Large intestine (tissue), 3 donors: ENCODE measurements at regions not wholly inside any gene's neighbourhood (a gene's known extent, or its start where the extent isn't known, plus 50 kb on each side); places are given as distances from the start of the nearest gene placed in this dataset.
A peak's percentile ranks its signal among the peaks of the same experiment; 100 is the strongest.

Source experiments
- DNase-seq, 2 donors: peaks; one replicate each; pipeline versions ENCODE4 v3.0.0 to v3.0.0-alpha.2; 2013
- H3K27ac ChIP-seq: one replicate; pipeline ENCODE4 v1.5.1; 2013; ENCODE audit warnings: low read length
- H3K27me3 ChIP-seq: 2 replicates; pipeline ENCODE4 v1.6.1; 2013; ENCODE audit warnings: low read length; ENCODE audit not compliant: control insufficient read depth, insufficient read depth
- H3K36me3 ChIP-seq: 2 replicates; pipeline ENCODE4 v1.6.1; 2013; ENCODE audit warnings: low read length; ENCODE audit not compliant: control insufficient read depth, insufficient read depth
- H3K4me1 ChIP-seq: one replicate; pipeline ENCODE4 v1.6.1; 2013; ENCODE audit warnings: low read length; ENCODE audit not compliant: control insufficient read depth, insufficient read depth
- H3K4me3 ChIP-seq: one replicate; pipeline ENCODE4 v1.5.1; 2013; ENCODE audit warnings: low read length
- H3K9me3 ChIP-seq: one replicate; pipeline ENCODE4 v1.6.1; 2013; ENCODE audit warnings: mild to moderate bottlenecking, low read depth, low read length, moderate library complexity; ENCODE audit not compliant: control insufficient read depth
- WGBS: methylation state at CpG from one replicate; pipeline ENCODE4 v1.1.5; 2013; ENCODE audit warnings: low lambda C conversion rate; ENCODE audit not compliant: insufficient coverage; 5-methylcytosine and 5-hydroxymethylcytosine counted together

DNA sequence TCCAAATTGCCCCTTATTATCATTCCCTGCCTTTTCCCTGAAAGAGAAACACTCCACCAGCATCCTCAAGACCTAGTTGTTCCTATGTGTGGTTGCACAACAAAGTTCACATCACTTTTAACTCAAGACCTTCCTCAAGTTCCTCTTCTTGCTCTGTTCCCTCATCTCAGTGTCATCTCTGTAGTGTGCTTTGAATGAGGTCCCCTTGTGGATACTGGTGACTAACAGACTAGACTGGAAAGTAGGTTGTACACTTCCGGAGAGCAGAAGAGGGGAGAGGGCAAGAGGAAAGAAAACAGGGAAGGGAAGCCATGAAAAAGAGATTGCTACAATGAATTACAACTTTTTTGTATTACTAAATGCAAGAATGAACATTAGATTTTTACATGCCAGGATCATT lies 853.8 kb downstream of the USP25 start:
- H3K9me3 ChIP-seq = no peaks in the 10 kb centered on the region
- no peak overlapping the region for H3K27ac ChIP-seq
- H3K4me3 ChIP-seq = no peak overlapping the region
- no peaks in the 10 kb centered on the region for H3K36me3 ChIP-seq
- no peaks in the 10 kb centered on the region for H3K27me3 ChIP-seq
- DNase-seq = no peak
- WGBS = 100% methylated on average over 1 of the region's 1 CpG
- no peaks in the 10 kb centered on the region for H3K4me1 ChIP-seq

DNA sequence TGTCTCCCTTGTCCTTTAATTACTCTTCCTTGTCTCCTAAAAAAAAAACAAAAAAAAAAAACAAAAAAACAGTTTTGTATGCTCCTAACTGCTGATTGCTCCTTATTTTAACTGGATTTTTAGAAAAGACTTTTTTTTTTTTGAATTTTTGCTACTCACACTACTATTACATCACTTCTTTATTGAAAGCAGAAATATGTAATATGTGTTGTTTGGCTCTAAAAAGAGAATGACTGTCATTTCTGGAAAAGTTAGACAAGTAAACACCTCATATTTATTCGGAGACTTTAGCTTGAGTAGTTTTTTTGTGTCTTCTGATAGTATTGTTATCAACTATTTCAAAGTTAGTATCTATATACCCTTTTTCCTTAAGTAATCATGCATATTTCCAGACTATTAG lies 855.0 kb downstream of the USP25 start:
- Histone ChIP-seq H3K4me3 (no peak overlapping the region), H3K9me3 (no peaks in the 10 kb centered on the region), H3K4me1 (no peaks in the 10 kb centered on the region), H3K36me3 (no peaks in the 10 kb centered on the region), H3K27me3 (no peaks in the 10 kb centered on the region), H3K27ac (no peak overlapping the region)
- DNase-seq = no peak
- WGBS = 100% methylated on average over 1 of the region's 1 CpG

DNA sequence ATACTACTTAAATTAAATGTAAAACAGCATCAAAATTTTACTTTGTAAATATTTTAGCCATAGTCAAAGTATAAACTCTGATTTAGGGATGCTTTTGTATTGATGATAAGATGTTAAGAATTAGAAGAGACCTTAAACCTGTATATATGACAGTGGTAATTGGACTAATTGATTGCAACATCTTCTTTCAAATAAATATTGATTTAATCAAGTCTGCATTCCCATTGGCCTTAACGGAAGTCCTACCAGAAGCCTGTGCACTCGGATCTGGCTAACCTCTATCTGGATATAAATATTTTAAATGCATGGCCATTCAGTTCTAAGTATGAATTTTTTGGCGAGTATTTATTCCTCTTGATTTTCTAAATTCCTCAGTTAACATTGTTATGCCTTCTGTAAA lies 856.1 kb downstream of the USP25 start:
- no CpG with 5 or more reads among the region's 3 CpGs for WGBS
- Histone ChIP-seq H3K27ac (no peak overlapping the region), H3K4me3 (no peak overlapping the region), H3K27me3 (no peaks in the 10 kb centered on the region), H3K9me3 (no peaks in the 10 kb centered on the region), H3K36me3 (no peaks in the 10 kb centered on the region), H3K4me1 (no peaks in the 10 kb centered on the region)
- no peak for DNase-seq

DNA sequence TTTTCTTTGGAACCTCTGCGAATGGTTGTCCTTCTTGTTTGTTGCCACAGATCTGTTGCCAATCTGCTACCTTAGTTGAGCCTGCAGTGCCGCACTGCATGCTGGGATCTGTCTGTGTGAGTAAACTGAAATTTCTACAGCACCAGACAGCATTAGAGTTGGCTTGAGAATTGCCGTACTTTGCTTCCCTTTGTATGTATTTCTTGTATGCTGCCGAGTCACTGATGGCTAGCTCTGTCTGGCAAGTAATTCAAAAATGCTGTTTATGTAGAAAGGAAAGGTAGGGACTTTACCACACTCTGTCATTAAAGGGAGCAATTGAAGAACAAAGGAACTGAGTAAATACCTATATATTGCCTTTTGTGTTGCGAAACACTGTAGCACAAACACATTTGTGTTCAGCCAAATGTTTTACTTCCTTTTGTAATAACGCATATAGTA lies 857.4 kb downstream of the USP25 start:
- no peaks in the 10 kb centered on the region for H3K36me3 ChIP-seq
- no peaks in the 10 kb centered on the region for H3K27me3 ChIP-seq
- H3K27ac ChIP-seq = no peak overlapping the region
- H3K4me1 ChIP-seq = no peaks in the 10 kb centered on the region
- H3K9me3 ChIP-seq = no peaks in the 10 kb centered on the region
- DNase-seq = peak; percentile 17 to 59
- no peak overlapping the region for H3K4me3 ChIP-seq
- WGBS = 52% methylated on average over 4 of the region's 6 CpGs

DNA sequence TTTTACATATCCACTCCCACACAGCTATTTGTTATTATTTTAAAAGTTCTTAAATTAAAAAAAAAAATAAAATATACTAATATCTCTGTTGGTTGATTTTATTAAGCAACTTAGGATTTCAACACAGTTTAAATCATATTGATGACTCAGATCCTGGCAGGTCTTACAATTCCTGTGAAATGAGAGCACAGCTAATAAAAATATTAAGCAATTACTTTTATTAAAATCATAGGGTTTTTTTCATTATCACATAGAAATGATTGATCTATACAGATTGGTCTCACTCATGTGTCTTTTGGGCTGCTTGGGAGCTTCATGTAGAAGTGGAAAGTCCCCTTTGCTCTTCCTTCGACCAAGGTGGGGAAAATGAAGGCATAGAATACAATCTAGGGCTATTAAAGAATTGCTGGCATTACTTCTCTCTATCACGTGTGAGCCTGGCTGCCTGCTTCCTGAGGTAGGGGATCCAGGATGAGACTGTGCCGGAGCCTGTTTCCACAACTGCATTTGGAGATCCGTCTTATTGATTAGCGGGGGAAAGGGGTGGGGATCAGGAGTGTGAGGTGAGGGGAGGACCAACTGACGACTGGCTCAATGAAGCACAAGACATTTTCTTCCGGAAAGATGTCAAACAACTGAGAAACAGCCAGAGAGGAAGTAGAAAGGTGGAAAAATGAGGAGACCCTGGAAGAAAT lies 858.0 kb downstream of the USP25 start:
- DNase-seq = peak in 1 of 2 donors; percentile 32
- H3K36me3 ChIP-seq = no peaks in the 10 kb centered on the region
- peak overlapping the region; percentile 33 for H3K4me3 ChIP-seq
- H3K27me3 ChIP-seq = no peaks in the 10 kb centered on the region
- no peaks in the 10 kb centered on the region for H3K4me1 ChIP-seq
- WGBS = no CpG with 5 or more reads among the region's 7 CpGs
- no peaks in the 10 kb centered on the region for H3K9me3 ChIP-seq
- H3K27ac ChIP-seq = peak overlapping the region; percentile 36

DNA sequence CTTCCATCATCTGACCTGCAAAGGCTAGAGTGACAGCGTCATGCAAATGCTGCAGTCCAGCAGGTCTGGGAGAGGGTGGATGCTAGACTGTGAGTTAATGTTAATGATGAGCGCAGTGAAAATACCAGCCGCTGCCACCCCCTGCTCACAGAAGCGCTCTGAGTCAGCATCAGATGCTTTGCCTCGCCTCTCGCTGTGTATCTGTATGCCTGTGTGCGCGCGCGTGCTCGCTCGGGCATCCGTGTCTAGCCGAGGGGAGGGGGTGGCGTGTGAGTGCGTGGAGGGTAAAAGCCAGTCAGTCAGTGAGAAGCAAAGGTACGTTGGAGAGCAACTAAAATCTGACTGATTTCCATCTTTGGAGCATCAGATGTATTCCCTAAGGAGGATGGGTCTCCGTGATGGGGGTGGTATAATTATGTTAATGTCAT lies 858.7 kb downstream of the USP25 start:
- DNase-seq = peak; percentile 48 to 73
- Histone ChIP-seq H3K27ac (peak overlapping the region; percentile 36), H3K4me3 (peak overlapping the region; percentile 33), H3K9me3 (no peaks in the 10 kb centered on the region), H3K36me3 (no peaks in the 10 kb centered on the region), H3K4me1 (no peaks in the 10 kb centered on the region), H3K27me3 (no peaks in the 10 kb centered on the region)
- WGBS = no CpG with 5 or more reads among the region's 18 CpGs

DNA sequence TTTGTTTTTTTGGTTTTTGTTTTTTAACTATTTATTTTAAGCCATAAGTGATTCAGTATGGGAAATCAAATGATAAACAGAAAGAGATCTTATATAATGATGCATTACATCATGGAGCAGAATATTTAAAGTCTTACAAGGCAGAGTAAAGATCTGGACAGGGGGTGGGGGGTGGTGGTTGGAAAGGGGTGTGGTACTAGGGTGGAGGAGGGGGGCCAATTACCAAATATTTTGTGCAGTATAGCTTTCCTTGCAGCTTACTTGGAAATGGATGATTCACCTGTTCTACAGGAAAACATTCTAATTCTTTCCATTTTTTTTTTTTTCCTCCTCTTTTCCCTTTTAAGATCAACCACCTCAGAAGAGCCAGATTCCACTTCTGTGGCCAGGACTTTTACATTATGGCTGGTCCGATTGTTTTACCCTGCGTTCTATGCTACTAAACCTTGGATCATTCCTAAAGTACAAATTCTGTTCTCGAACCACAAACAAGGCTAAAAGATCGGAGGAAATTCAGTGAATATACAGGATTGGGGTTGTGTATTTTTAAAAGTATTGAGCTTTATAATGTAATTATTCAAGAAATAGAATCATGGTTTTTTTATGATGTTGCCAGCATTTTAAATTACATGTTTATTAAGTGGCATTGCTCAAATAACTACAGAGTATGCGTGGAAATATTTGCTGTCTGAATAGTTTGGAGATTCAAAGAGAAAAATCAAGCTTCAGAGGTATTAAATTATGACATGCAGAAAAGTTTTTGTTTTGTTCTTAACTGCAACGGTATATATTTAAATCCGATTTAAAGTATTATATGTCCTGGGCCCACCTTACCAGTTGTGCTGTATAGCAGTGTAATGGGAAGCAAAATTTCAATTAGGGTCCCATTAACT lies 859.5 kb downstream of the USP25 start:
- WGBS = 93% methylated on average over 4 of the region's 7 CpGs
- H3K9me3 ChIP-seq = no peaks in the 10 kb centered on the region
- H3K27me3 ChIP-seq = no peaks in the 10 kb centered on the region
- H3K27ac ChIP-seq = no peak overlapping the region
- H3K36me3 ChIP-seq = no peaks in the 10 kb centered on the region
- no peaks in the 10 kb centered on the region for H3K4me1 ChIP-seq
- DNase-seq = no peak
- no peak overlapping the region for H3K4me3 ChIP-seq

DNA sequence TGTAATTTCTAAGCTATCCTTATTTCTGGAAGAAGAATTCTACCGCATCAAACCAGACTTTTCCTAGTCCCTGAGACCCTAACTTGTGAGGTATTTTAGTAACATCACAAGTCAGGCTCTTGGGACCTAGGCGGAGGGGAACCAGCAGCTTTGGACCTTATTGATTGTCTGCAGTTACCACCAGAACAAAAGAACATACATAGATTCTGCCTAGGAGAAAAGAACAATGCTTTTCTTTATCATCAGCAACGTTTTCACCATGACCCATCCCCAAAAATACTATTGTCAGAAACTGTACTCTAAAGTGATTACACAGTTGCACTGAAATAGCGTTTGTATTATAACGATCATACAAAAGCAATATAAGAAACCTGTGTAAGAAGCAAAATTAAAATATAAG lies 860.4 kb downstream of the USP25 start:
- no peaks in the 10 kb centered on the region for H3K36me3 ChIP-seq
- no peaks in the 10 kb centered on the region for H3K9me3 ChIP-seq
- no peak overlapping the region for H3K27ac ChIP-seq
- H3K27me3 ChIP-seq = no peaks in the 10 kb centered on the region
- no peak overlapping the region for H3K4me3 ChIP-seq
- DNase-seq = no peak
- WGBS = 96% methylated on average over 2 of the region's 5 CpGs
- H3K4me1 ChIP-seq = no peaks in the 10 kb centered on the region

DNA sequence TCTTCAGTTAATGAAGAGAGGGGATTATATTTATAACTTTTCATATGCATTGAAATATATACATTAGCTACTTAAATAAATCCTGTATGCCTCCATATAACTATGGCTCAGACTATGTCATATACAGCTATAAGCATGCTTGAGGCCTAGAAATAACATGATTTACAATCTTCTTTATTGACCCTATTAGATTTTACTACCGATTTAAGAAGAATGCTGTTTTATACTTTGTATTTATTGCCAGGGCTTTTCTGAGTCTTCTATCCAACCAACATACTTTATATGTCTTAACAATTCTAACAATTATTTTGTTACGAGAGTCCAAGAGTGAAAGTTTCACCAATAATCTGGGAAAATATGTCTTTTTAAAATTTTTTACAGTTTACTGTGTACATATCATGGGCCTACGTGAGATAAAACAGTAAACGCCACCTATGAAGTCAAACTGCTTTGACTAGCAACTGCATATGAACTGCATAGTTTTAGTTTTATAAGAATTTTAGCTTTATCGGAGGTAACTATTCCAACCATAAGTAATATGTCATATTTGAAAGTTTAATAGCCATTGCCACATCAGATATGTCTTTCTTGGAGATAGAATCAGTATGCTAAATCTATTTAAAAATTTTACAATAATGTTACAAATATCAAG lies 861.0 kb downstream of the USP25 start:
- no peak overlapping the region for H3K4me3 ChIP-seq
- no peak for DNase-seq
- H3K27ac ChIP-seq = no peak overlapping the region
- WGBS = no CpG with 5 or more reads among the region's 5 CpGs
- no peaks in the 10 kb centered on the region for H3K9me3 ChIP-seq
- no peaks in the 10 kb centered on the region for H3K36me3 ChIP-seq
- no peaks in the 10 kb centered on the region for H3K27me3 ChIP-seq
- H3K4me1 ChIP-seq = no peaks in the 10 kb centered on the region

DNA sequence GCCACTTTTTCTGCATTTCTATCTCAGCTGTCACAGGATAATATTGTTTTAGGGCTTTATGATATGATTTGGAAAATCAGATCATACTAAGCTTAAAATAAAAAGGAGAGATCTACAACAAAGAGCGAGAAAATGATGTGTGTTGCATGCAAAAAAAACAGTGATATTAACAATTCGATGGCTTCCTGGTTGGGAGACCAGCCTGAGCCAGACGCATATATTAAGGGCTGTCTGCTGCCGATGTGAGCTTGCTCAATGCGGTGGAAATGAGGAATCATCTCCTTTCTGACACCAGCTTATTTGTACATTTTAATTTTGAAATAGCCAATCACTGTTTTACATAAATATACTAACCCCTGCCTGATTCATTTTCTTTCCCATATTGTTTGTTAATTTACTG lies 862.6 kb downstream of the USP25 start:
- no peak overlapping the region for H3K4me3 ChIP-seq
- no peaks in the 10 kb centered on the region for H3K4me1 ChIP-seq
- no peak for DNase-seq
- no peaks in the 10 kb centered on the region for H3K36me3 ChIP-seq
- no peaks in the 10 kb centered on the region for H3K9me3 ChIP-seq
- WGBS = 87% methylated on average over 3 of the region's 5 CpGs
- H3K27ac ChIP-seq = no peak overlapping the region
- H3K27me3 ChIP-seq = no peaks in the 10 kb centered on the region
